K562 (cell line): ENCODE measurements at regions not wholly inside any gene's neighbourhood (a gene's known extent, or its start where the extent isn't known, plus 50 kb on each side); places are given as distances from the start of the nearest gene placed in this dataset.

Experiments used
- ATAC-seq: fragments of 200-7000 bp; cut with Tn5 transposase; 3 replicates; pipeline ENCODE4 v1.9.1; 2020; ENCODE audit warnings: moderate library complexity
- BruUV-seq: library from RNA; stranded (reverse); fragments of 400-500 nt; replicated peaks from 2 replicates; lab custom pipeline; 2021; lab: Mats Ljungman, UMichigan
- CTCF ChIA-PET: fragments of 300-600 bp; formaldehyde crosslinking; extraction: SDS; loops from one replicate; lab custom pipeline; 2021; ENCODE audit warnings: low intra/inter-chr PET ratio; lab: Yijun Ruan, JAX
- POLR2A ChIA-PET: fragments of 300-600, 350-650 bp; sonication (Branson Sonifier 250); formaldehyde crosslinking; extraction: SDS; loops from one replicate; lab custom pipeline; 2021; ENCODE audit warnings: antibody characterized with exemption, inconsistent platforms; lab: Yijun Ruan, JAX
- DNase-seq, 4 experiments: peaks; one replicate each; pipeline versions ENCODE4 v3.0.0 to v3.0.0-alpha.2; 2011 to 2018; ENCODE audit warnings: low spot score in 3 of 4, mixed read lengths in 3 of 4; ENCODE audit errors: extremely low read depth in 1 of 4
- FAIRE-seq: peaks from 2 replicates; lab custom pipeline; 2011; peaks lifted over from hg19 to GRCh38; lab: Jason Lieb, UNC
- H2AFZ ChIP-seq: 2 replicates; pipeline ENCODE4 v1.6.0; 2011; ENCODE audit warnings: low read depth, low read length, control low read depth, inconsistent platforms
- H3K27ac ChIP-seq: fragments of 200-600 bp; 3 replicates; pipeline ENCODE4 v1.8.0; 2011; ENCODE audit warnings: low read depth, mild to moderate bottlenecking, control low read depth, inconsistent platforms, low read length, moderate library complexity, mixed read lengths; ENCODE audit errors: extremely low read depth
- H3K27me3 ChIP-seq, 2 experiments: fragments of 300-600 bp in 1 of 2; 2 replicates in 1 of 2; 3 replicates in 1 of 2; pipeline versions ENCODE4 v1.6.0 to v1.8.0; 2011; ENCODE audit warnings: inconsistent platforms in 2 of 2, low read length in 2 of 2, mild to moderate bottlenecking in 1 of 2, mixed read lengths in 1 of 2, moderate library complexity in 1 of 2; ENCODE audit not compliant: control insufficient read depth in 2 of 2, insufficient read depth in 2 of 2
- H3K36me3 ChIP-seq: fragments of 300-600 bp; 3 replicates; pipeline ENCODE4 v1.8.0; 2011; ENCODE audit warnings: mild to moderate bottlenecking, low read length, inconsistent platforms; ENCODE audit not compliant: control insufficient read depth, insufficient read depth
- H3K4me1 ChIP-seq, 2 experiments: fragments of 200-600 bp in 1 of 2; replicated peaks in 1 of 2; 2 replicates in 1 of 2; 3 replicates in 1 of 2; pipeline versions ENCODE4 v1.5.1 to v1.8.0; 2011; ENCODE audit warnings: inconsistent platforms in 2 of 2, low read length in 2 of 2, mild to moderate bottlenecking in 1 of 2, mixed read lengths in 1 of 2, moderate library complexity in 1 of 2; ENCODE audit not compliant: control insufficient read depth in 2 of 2, insufficient read depth in 2 of 2
- H3K4me2 ChIP-seq: 2 replicates; pipeline ENCODE4 v1.6.1; 2011; ENCODE audit warnings: low read length, control low read depth, inconsistent platforms, mixed read lengths; ENCODE audit not compliant: insufficient read depth
- H3K4me3 ChIP-seq: fragments of 200-600 bp; sonication (generic), shearing (Covaris generic); 2 replicates; pipeline ENCODE4 v1.5.1; 2016; ENCODE audit warnings: control low read depth, inconsistent platforms
- H3K79me2 ChIP-seq: fragments of 200-600 bp; 3 replicates; pipeline ENCODE4 v1.8.0; 2011; ENCODE audit warnings: low read length, inconsistent platforms; ENCODE audit not compliant: control insufficient read depth, insufficient read depth
- H3K9ac ChIP-seq, 2 experiments: 2 replicates each; pipeline versions ENCODE4 v1.6.0 to v1.6.1; 2011; ENCODE audit warnings: low read depth in 2 of 2, low read length in 2 of 2, control low read depth in 1 of 2, inconsistent platforms in 1 of 2, mild to moderate bottlenecking in 1 of 2, mixed read lengths in 1 of 2; ENCODE audit not compliant: insufficient read depth in 1 of 2
- H3K9me1 ChIP-seq: one replicate; pipeline ENCODE4 v1.6.0; 2011; ENCODE audit warnings: inconsistent platforms, mild to moderate bottlenecking, low read length, moderate library complexity; ENCODE audit not compliant: control insufficient read depth, insufficient read depth
- H3K9me3 ChIP-seq: replicated peaks from 2 replicates; pipeline ENCODE4 v1.5.1; 2011; ENCODE audit warnings: low read depth, low read length, inconsistent platforms; ENCODE audit not compliant: control insufficient read depth, insufficient read depth
- H4K20me1 ChIP-seq: replicated peaks from 2 replicates; pipeline ENCODE4 v1.6.1; 2011; ENCODE audit warnings: low read length, inconsistent platforms, mixed read lengths; ENCODE audit not compliant: control insufficient read depth, insufficient read depth
- MED1 ChIP-seq: sonication (generic); formaldehyde crosslinking; IDR thresholded peaks from 2 replicates; pipeline ENCODE4 v1.8.1; 2023; ENCODE audit warnings: missing genetic modification reagents, borderline replicate concordance
- SIN3A ChIP-seq, 2 experiments: fragments of 150-350 bp in 1 of 2; IDR thresholded peaks; 2 replicates each; pipeline ENCODE4 v1.6.1; 2011 to 2016; ENCODE audit warnings: borderline replicate concordance in 2 of 2, low read depth in 2 of 2, low read length in 2 of 2, mild to moderate bottlenecking in 2 of 2, moderate library complexity in 2 of 2; ENCODE audit not compliant: control insufficient read depth in 1 of 2
- WHSC1 ChIP-seq: IDR thresholded peaks from one replicate; pipeline ENCODE4 v1.6.1; 2012; ENCODE audit warnings: low read length, control low read depth, inconsistent platforms
- WGBS: fragments of 100-300 bp; shearing (Covaris generic); methylation state at CpG from one replicate; pipeline ENCODE4 v1.1.6; 2016; ENCODE audit warnings: low coverage, mixed read lengths; ENCODE audit not compliant: insufficient coverage; ENCODE audit errors: missing lambda C conversion rate; 5-methylcytosine and 5-hydroxymethylcytosine counted together
- in situ Hi-C: fragments of 300-500 bp; cut with MboI; formaldehyde crosslinking; loops from 4 replicates; pipeline ENCODE4 v1.15.0; 2018; ENCODE audit warnings: inconsistent platforms, mixed read lengths
- intact Hi-C: fragments of 100-400 bp; cut with micrococcal nuclease; formaldehyde crosslinking; loops from 2 replicates; pipeline ENCODE4 v1.14.2; 2022
- TF ChIP-seq, protein P1 (sequence below): sonication (generic); formaldehyde crosslinking; IDR thresholded peaks from 2 replicates; pipeline ENCODE4 v1.8.0; 2022; ENCODE audit warnings: mild to moderate bottlenecking, missing genetic modification reagents
- TF ChIP-seq, protein P2 (sequence below): fragments of 450-650 bp; conservative IDR thresholded peaks from 2 replicates; pipeline ENCODE4 v1.6.1; 2016; ENCODE audit warnings: missing genetic modification characterization, low read depth, mild to moderate bottlenecking, control low read depth, missing compliant biosample characterization

DNA sequence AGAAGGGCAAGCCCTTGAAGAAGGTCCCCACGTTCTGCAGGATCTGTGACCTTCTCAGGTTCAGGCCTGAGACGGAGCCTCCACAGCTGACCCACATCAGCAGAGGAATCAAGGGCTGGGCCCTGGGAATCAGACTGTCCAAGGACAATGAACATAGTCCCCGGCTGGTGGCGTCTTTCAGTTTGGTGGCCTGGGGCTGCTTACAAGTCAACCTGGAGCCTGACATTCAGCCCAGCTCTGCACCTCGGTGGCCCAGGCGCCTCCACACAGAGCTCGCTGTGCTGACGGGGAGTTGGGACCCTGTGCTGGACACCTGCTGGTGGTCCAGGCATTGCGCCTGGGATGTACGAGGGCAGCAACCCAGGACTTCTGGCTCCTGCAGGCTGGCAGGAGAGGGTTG is 523.5 kb downstream of the TBC1D22A start:
- no peaks in the 10 kb centered on the region for H3K36me3 ChIP-seq
- H3K4me2 ChIP-seq, result no peak overlapping the region
- FAIRE-seq (no peak), ATAC-seq (no peak), DNase-seq (no peak)
- TF ChIP-seq, protein P1, sequence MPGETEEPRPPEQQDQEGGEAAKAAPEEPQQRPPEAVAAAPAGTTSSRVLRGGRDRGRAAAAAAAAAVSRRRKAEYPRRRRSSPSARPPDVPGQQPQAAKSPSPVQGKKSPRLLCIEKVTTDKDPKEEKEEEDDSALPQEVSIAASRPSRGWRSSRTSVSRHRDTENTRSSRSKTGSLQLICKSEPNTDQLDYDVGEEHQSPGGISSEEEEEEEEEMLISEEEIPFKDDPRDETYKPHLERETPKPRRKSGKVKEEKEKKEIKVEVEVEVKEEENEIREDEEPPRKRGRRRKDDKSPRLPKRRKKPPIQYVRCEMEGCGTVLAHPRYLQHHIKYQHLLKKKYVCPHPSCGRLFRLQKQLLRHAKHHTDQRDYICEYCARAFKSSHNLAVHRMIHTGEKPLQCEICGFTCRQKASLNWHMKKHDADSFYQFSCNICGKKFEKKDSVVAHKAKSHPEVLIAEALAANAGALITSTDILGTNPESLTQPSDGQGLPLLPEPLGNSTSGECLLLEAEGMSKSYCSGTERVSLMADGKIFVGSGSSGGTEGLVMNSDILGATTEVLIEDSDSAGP, result no peak
- TF ChIP-seq MED1 (no peak), WHSC1 (no peak), SIN3A (IDR thresholded peaks at IDR 0.05; ENCODE audit: borderline replicate concordance in 2 of 2, control insufficient read depth in 1 of 2, low read depth in 2 of 2, low read length in 2 of 2) (no peak)
- TF ChIP-seq, protein P2, sequence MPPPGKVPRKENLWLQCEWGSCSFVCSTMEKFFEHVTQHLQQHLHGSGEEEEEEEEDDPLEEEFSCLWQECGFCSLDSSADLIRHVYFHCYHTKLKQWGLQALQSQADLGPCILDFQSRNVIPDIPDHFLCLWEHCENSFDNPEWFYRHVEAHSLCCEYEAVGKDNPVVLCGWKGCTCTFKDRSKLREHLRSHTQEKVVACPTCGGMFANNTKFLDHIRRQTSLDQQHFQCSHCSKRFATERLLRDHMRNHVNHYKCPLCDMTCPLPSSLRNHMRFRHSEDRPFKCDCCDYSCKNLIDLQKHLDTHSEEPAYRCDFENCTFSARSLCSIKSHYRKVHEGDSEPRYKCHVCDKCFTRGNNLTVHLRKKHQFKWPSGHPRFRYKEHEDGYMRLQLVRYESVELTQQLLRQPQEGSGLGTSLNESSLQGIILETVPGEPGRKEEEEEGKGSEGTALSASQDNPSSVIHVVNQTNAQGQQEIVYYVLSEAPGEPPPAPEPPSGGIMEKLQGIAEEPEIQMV (tag), result no peak
- H3K9me1 ChIP-seq, result no peaks in the 10 kb centered on the region
- H3K27me3 ChIP-seq, result peaks cover 0 to 42% of the 10 kb centered on the region in 2 experiments; a peak in 2 of 5 replicates
- POLR2A ChIA-PET, result no interaction called here
- H2AFZ ChIP-seq, result no peak overlapping the region
- H3K9me3 ChIP-seq, result no peaks in the 10 kb centered on the region
- no peak overlapping the region for H3K27ac ChIP-seq
- intact Hi-C loops, result no loop called here
- CTCF ChIA-PET, result no interaction called here
- in situ Hi-C loops, result no loop called here
- 2% methylated on average over 10 of the region's 10 CpGs for WGBS
- no peaks in the 10 kb centered on the region; the same call in 1 of the 2 replicates for H4K20me1 ChIP-seq
- no TSS peak for BruUV-seq
- H3K4me3 ChIP-seq, result no peak overlapping the region
- H3K79me2 ChIP-seq, result no peaks in the 10 kb centered on the region
- H3K9ac ChIP-seq, result no peak overlapping the region
- no peaks in the 10 kb centered on the region for H3K4me1 ChIP-seq
